Smooth muscle cell (in vitro differentiated cells): ENCODE measurements at regions not wholly inside any gene's neighbourhood (a gene's known extent, or its start where the extent isn't known, plus 50 kb on each side); places are given as distances from the start of the nearest gene placed in this dataset.

Source experiments
- DNase-seq: peaks from one replicate; lab custom pipeline; 2025; ENCODE audit not compliant: unreplicated experiment; lab: John Stamatoyannopoulos, UW
- H2AFZ ChIP-seq: fragments of 200-600 bp; sonication (generic); 2 replicates; pipeline ENCODE4 v1.6.0; 2016; ENCODE audit warnings: antibody characterized with exemption, low read depth, mild to moderate bottlenecking
- H3F3A ChIP-seq: fragments of 200-600 bp; sonication (generic); 2 replicates; pipeline ENCODE4 v1.6.0; 2017; ENCODE audit warnings: antibody characterized with exemption, low read depth
- H3K27ac ChIP-seq: fragments of 200-600 bp; sonication (generic); 2 replicates; pipeline ENCODE4 v1.5.1; 2016; ENCODE audit warnings: low read depth, mild to moderate bottlenecking
- H3K27me3 ChIP-seq: fragments of 200-600 bp; sonication (generic); 2 replicates; pipeline ENCODE4 v1.6.1; 2016; ENCODE audit warnings: low read depth, mild to moderate bottlenecking
- H3K36me3 ChIP-seq: fragments of 200-600 bp; sonication (generic); 2 replicates; pipeline ENCODE4 v1.5.1; 2016; ENCODE audit warnings: low read depth
- H3K4me1 ChIP-seq: fragments of 200-600 bp; sonication (generic); 2 replicates; pipeline ENCODE4 v1.5.1; 2016; ENCODE audit warnings: low read depth
- H3K4me2 ChIP-seq: fragments of 200-600 bp; sonication (generic); 2 replicates; pipeline ENCODE4 v1.6.0; 2016; ENCODE audit warnings: mild to moderate bottlenecking
- H3K4me3 ChIP-seq: fragments of 200-600 bp; sonication (generic); 2 replicates; pipeline ENCODE4 v1.5.1; 2016; ENCODE audit warnings: mild to moderate bottlenecking
- H3K79me2 ChIP-seq: fragments of 200-600 bp; sonication (generic); 2 replicates; pipeline ENCODE4 v1.6.0; 2016; ENCODE audit warnings: low read depth, mild to moderate bottlenecking
- H3K9ac ChIP-seq: fragments of 200-600 bp; sonication (generic); 2 replicates; pipeline ENCODE4 v1.6.0; 2016; ENCODE audit warnings: low read depth
- H3K9me3 ChIP-seq: fragments of 200-600 bp; sonication (generic); replicated peaks from 2 replicates; pipeline ENCODE4 v1.5.1; 2016; ENCODE audit warnings: low read depth
- H4K20me1 ChIP-seq: fragments of 200-600 bp; sonication (generic); 2 replicates; pipeline ENCODE4 v1.6.0; 2016; ENCODE audit warnings: low read depth
- CTCF ChIP-seq: fragments of 200-600 bp; sonication (generic); IDR thresholded peaks from 2 replicates; pipeline ENCODE4 v1.5.1; 2017; ENCODE audit warnings: borderline replicate concordance, mild to moderate bottlenecking, antibody characterized with exemption; ENCODE audit not compliant: insufficient read depth, poor library complexity, severe bottlenecking
- WGBS: methylation state at CpG from one replicate; pipeline ENCODE4 v1.1.7; 2016; ENCODE audit warnings: low lambda C conversion rate; 5-methylcytosine and 5-hydroxymethylcytosine counted together

- 8% methylated on average over 43 of the region's 62 CpGs for WGBS
- H3K79me2 ChIP-seq, result no peaks in the 10 kb centered on the region
- peak overlapping the region; percentile 68 for H3K27ac ChIP-seq
- H2AFZ ChIP-seq, result peak overlapping the region; percentile 13
- peak overlapping the region; percentile 74 for H3K4me2 ChIP-seq
- no peak for TF ChIP-seq CTCF
- peaks cover 27% of the 10 kb centered on the region for H3K4me1 ChIP-seq
- H3K9ac ChIP-seq, result peak overlapping the region; percentile 53
- H3K4me3 ChIP-seq, result peak overlapping the region; percentile 37
- no peaks in the 10 kb centered on the region for H3K36me3 ChIP-seq
- no peaks in the 10 kb centered on the region for H3K27me3 ChIP-seq
- no peaks in the 10 kb centered on the region for H3K9me3 ChIP-seq
- peak; percentile 26 for DNase-seq
- H4K20me1 ChIP-seq, result no peaks in the 10 kb centered on the region
- peaks cover 4% of the 10 kb centered on the region for H3F3A ChIP-seq
These were observed 75.7 kb upstream of the FOXP4 start for GRCh38 chr6:41470331-41471063.

- peak overlapping the region; percentile 13 for H2AFZ ChIP-seq
- peak overlapping the region; percentile 68 for H3K27ac ChIP-seq
- peak overlapping the region; percentile 74 for H3K4me2 ChIP-seq
- no peaks in the 10 kb centered on the region for H4K20me1 ChIP-seq
- no peaks in the 10 kb centered on the region for H3K27me3 ChIP-seq
- peaks cover 4% of the 10 kb centered on the region for H3F3A ChIP-seq
- 57% methylated on average over 13 of the region's 13 CpGs for WGBS
- H3K79me2 ChIP-seq, result no peaks in the 10 kb centered on the region
- H3K4me1 ChIP-seq, result peaks cover 27% of the 10 kb centered on the region
- H3K4me3 ChIP-seq, result peak overlapping the region; percentile 37
- no peak for TF ChIP-seq CTCF
- peak overlapping the region; percentile 53 for H3K9ac ChIP-seq
- no peak for DNase-seq
- no peaks in the 10 kb centered on the region for H3K9me3 ChIP-seq
- no peaks in the 10 kb centered on the region for H3K36me3 ChIP-seq
These were observed 74.9 kb upstream of the FOXP4 start for GRCh38 chr6:41471064-41471895.

GRCh38 chr6:41474213-41474933 lies 71.8 kb upstream of the FOXP4 start:
- H4K20me1 ChIP-seq, result no peaks in the 10 kb centered on the region
- 90% methylated on average over 8 of the region's 8 CpGs for WGBS
- no peak for TF ChIP-seq CTCF

More at GRCh38 chr6:41474213-41474933, 71.8 kb upstream of the FOXP4 start:
- no peak overlapping the region for H3K9ac ChIP-seq
- no peaks in the 10 kb centered on the region for H3K36me3 ChIP-seq
- H3K4me1 ChIP-seq, result peaks cover 27% of the 10 kb centered on the region
- no peaks in the 10 kb centered on the region for H3K27me3 ChIP-seq
- no peak overlapping the region for H3K4me3 ChIP-seq
- peaks cover 4% of the 10 kb centered on the region for H3F3A ChIP-seq
- no peaks in the 10 kb centered on the region for H3K9me3 ChIP-seq
- no peak for DNase-seq
- no peak overlapping the region for H3K4me2 ChIP-seq
- H2AFZ ChIP-seq, result no peak overlapping the region
- H3K79me2 ChIP-seq, result no peaks in the 10 kb centered on the region
- H3K27ac ChIP-seq, result no peak overlapping the region
